GM12892 (cell line): ENCODE measurements at regions not wholly inside any gene's neighbourhood (a gene's known extent, or its start where the extent isn't known, plus 50 kb on each side); places are given as distances from the start of the nearest gene placed in this dataset.

Experiments used
- POLR2A ChIP-seq: IDR thresholded peaks from 2 replicates; pipeline ENCODE4 v1.6.1; 2011; ENCODE audit warnings: low read depth, low read length, control low read depth
- TAF1 ChIP-seq: IDR thresholded peaks from 2 replicates; pipeline ENCODE4 v1.6.1; 2011; ENCODE audit warnings: low read depth, mild to moderate bottlenecking, control low read depth, low read length, borderline replicate concordance

- TF ChIP-seq POLR2A (no peak), TAF1 (no peak)
Observed at GRCh38 chr15:95328559-95328958, 1001.9 kb upstream of the NR2F2 start.
